ENCODE measurements at regions not wholly inside any gene's neighbourhood (a gene's known extent, or its start where the extent isn't known, plus 50 kb on each side); places are given as distances from the start of the nearest gene placed in this dataset.

- DNase-seq: no peak
Measured at GRCh38 chr16:9533042-9533441, 441.6 kb downstream of the HAPSTR1 start.

- DNase-seq: no peak
Measured at GRCh38 chr16:9534759-9535158, 443.3 kb downstream of the HAPSTR1 start.

GRCh38 chr16:9536905-9537304, 445.5 kb downstream of the HAPSTR1 start:
- no peak for DNase-seq

GRCh38 chr16:9539346-9539745, 447.9 kb downstream of the HAPSTR1 start:
- DNase-seq: no peak

GRCh38 chr16:9541723-9542122, 450.3 kb downstream of the HAPSTR1 start:
- DNase-seq: no peak

GRCh38 chr16:9542165-9542755, 450.8 kb downstream of the HAPSTR1 start:
- no peak for DNase-seq

- DNase-seq: no peak
Measured at GRCh38 chr16:9545522-9546437, 454.3 kb downstream of the HAPSTR1 start.

GRCh38 chr16:9546438-9546786, 455.0 kb downstream of the HAPSTR1 start:
- no peak for DNase-seq

GRCh38 chr16:9549487-9549886, 458.0 kb downstream of the HAPSTR1 start:
- DNase-seq: no peak

GRCh38 chr16:9555051-9555450, 463.6 kb downstream of the HAPSTR1 start:
- DNase-seq: no peak

- DNase-seq: no peak
Measured at GRCh38 chr16:9556949-9557665, 465.7 kb downstream of the HAPSTR1 start.

- no peak for DNase-seq
Measured at GRCh38 chr16:9557713-9558112, 466.3 kb downstream of the HAPSTR1 start.

- no peak for DNase-seq
Measured at GRCh38 chr16:9566099-9566498, 474.7 kb downstream of the HAPSTR1 start.

- DNase-seq: no peak
Measured at GRCh38 chr16:9567666-9568065, 476.2 kb downstream of the HAPSTR1 start.

GRCh38 chr16:9568261-9568660, 476.8 kb downstream of the HAPSTR1 start:
- no peak for DNase-seq

- no peak for DNase-seq
Measured at GRCh38 chr16:9570521-9570920, 479.1 kb downstream of the HAPSTR1 start.

- DNase-seq: no peak
Measured at GRCh38 chr16:9578459-9578858, 487.0 kb downstream of the HAPSTR1 start.

- no peak for DNase-seq
Measured at GRCh38 chr16:9580025-9580424, 488.6 kb downstream of the HAPSTR1 start.

- DNase-seq: no peak
Measured at GRCh38 chr16:9593440-9593839, 502.0 kb downstream of the HAPSTR1 start.

- DNase-seq: no peak
Measured at GRCh38 chr16:9594047-9594446, 502.6 kb downstream of the HAPSTR1 start.

- no peak for DNase-seq
Measured at GRCh38 chr16:9594946-9595345, 503.5 kb downstream of the HAPSTR1 start.

GRCh38 chr16:9595393-9595792, 503.9 kb downstream of the HAPSTR1 start:
- DNase-seq: no peak

GRCh38 chr16:9596788-9597187, 505.3 kb downstream of the HAPSTR1 start:
- no peak for DNase-seq
